ENCODE measurements at regions not wholly inside any gene's neighbourhood (a gene's known extent, or its start where the extent isn't known, plus 50 kb on each side); places are given as distances from the start of the nearest gene placed in this dataset.
"Not testable (repeated sequence)": the region's sequence is repeated elsewhere in the genome, so short reads cannot be mapped to it uniquely, and the experiment has no call there.

- H3K27me3 ChIP-seq (ENCODE audit: control insufficient read depth in 2 of 2, insufficient read depth in 2 of 2, low read length in 2 of 2); CTCF ChIA-PET (ENCODE audit: low intra/inter-chr PET ratio); FAIRE-seq; H3K27ac ChIP-seq (ENCODE audit: extremely low read depth, low read depth, low read length); H3K4me2 ChIP-seq (ENCODE audit: insufficient read depth, low read length); H2AFZ ChIP-seq (ENCODE audit: low read depth, low read length); H3K9me1 ChIP-seq (ENCODE audit: control insufficient read depth, insufficient read depth, low read length); DNase-seq (ENCODE audit: extremely low read depth in 1 of 4, low spot score in 3 of 4); H3K9ac ChIP-seq (ENCODE audit: insufficient read depth in 1 of 2, low read depth in 2 of 2, low read length in 2 of 2); in situ Hi-C loops (cut with MboI); H3K36me3 ChIP-seq (ENCODE audit: control insufficient read depth, insufficient read depth, low read length); H3K4me1 ChIP-seq (replicated peaks in 1 of 2; ENCODE audit: control insufficient read depth in 2 of 2, insufficient read depth in 2 of 2, low read length in 2 of 2); POLR2A ChIA-PET; H4K20me1 ChIP-seq (replicated peaks; ENCODE audit: control insufficient read depth, insufficient read depth, low read length); H3K79me2 ChIP-seq (ENCODE audit: control insufficient read depth, insufficient read depth, low read length); H3K4me3 ChIP-seq; H3K9me3 ChIP-seq (replicated peaks; ENCODE audit: control insufficient read depth, insufficient read depth, low read depth, low read length); BruUV-seq (replicated peaks): not testable (repeated sequence)
- 0% methylated on average over 3 of the region's 3 CpGs for WGBS (ENCODE audit: insufficient coverage, low coverage, missing lambda C conversion rate)
- peak; percentile 22; the same call in 1 of the 2 replicates for TF ChIP-seq SMAD4 (CRISPR knock-in tag; conservative IDR thresholded peaks at IDR 0.05)
- peak; percentile 76 for TF ChIP-seq CBFA2T3 (IDR thresholded peaks at IDR 0.05)
- peak; percentile 71 for TF ChIP-seq TAL1 (IDR thresholded peaks at IDR 0.05)
- TF ChIP-seq RCOR1 (IDR thresholded peaks at IDR 0.05; ENCODE audit: borderline replicate concordance in 1 of 2, low read depth in 2 of 2, low read length in 2 of 2): peak in 1 of 2 experiments; percentile 54; a peak in 1 of 4 replicates
- peak; percentile 60 for TF ChIP-seq CBFA2T2 (conservative IDR thresholded peaks at IDR 0.05)
- peak in 1 of 2 experiments; percentile 20; a peak in 1 of 4 replicates for TF ChIP-seq TRIM24 (IDR thresholded peaks at IDR 0.05)
- peak; percentile 39; the same call in 1 of the 2 replicates for TF ChIP-seq NCOR1 (IDR thresholded peaks at IDR 0.05)
- peak in 1 of 2 experiments; percentile 36; a peak in 1 of 4 replicates for TF ChIP-seq TEAD1 (CRISPR knock-in tag; IDR thresholded peaks at IDR 0.05)
- TF ChIP-seq VEZF1 (CRISPR knock-in tag; IDR thresholded peaks at IDR 0.05): peak; percentile 29; the same call in 1 of the 2 replicates
- peak; percentile 31; the same call in 1 of the 2 replicates for TF ChIP-seq NFIC (IDR thresholded peaks at IDR 0.05)
- peak; percentile 7 for TF ChIP-seq MEIS2 (IDR thresholded peaks at IDR 0.05; ENCODE audit: partially characterized antibody)
- TF ChIP-seq TCF3 (CRISPR knock-in tag; IDR thresholded peaks at IDR 0.05): peak; percentile 59
- peak; percentile 66; the same call in 1 of the 2 replicates for TF ChIP-seq ARID1B (IDR thresholded peaks at IDR 0.05)
- intact Hi-C loops (cut with micrococcal nuclease): loop anchor here (5.0 kb wide), 1 partner anchor 58 kb away; no protein-coding TSS in a partner anchor
- ATAC-seq: peak; percentile 27; the same call in 1 of the 3 replicates
Measured at GRCh38 chr17:51429938-51430337, 169.6 kb downstream of the UTP18 start.
